NOMO-1 treated with DMSO at 0.1 percent for 48 hours (cell line): ENCODE measurements at regions not wholly inside any gene's neighbourhood (a gene's known extent, or its start where the extent isn't known, plus 50 kb on each side); places are given as distances from the start of the nearest gene placed in this dataset.

Source experiments
- DNase-seq: peaks from one replicate; lab custom pipeline; 2025; ENCODE audit not compliant: unreplicated experiment; lab: John Stamatoyannopoulos, UW

- DNase-seq = no peak
These were observed 435.3 kb upstream of the USP24 start for GRCh38 chr1:55650444-55650843.

GRCh38 chr1:55646181-55646580, 431.0 kb upstream of the USP24 start:
- DNase-seq = no peak

GRCh38 chr1:55645270-55645669, 430.1 kb upstream of the USP24 start:
- DNase-seq = no peak

- DNase-seq = no peak
These were observed 426.8 kb upstream of the USP24 start for GRCh38 chr1:55641947-55642346.

GRCh38 chr1:55640708-55641473, 425.7 kb upstream of the USP24 start:
- peak; percentile 91 for DNase-seq

GRCh38 chr1:55639526-55639925, 424.4 kb upstream of the USP24 start:
- no peak for DNase-seq

- no peak for DNase-seq
These were observed 423.9 kb upstream of the USP24 start for GRCh38 chr1:55639051-55639450.

- no peak for DNase-seq
These were observed 421.5 kb upstream of the USP24 start for GRCh38 chr1:55636696-55637095.

GRCh38 chr1:55635856-55636255, 420.7 kb upstream of the USP24 start:
- DNase-seq = no peak

GRCh38 chr1:55634516-55634915, 419.4 kb upstream of the USP24 start:
- DNase-seq = no peak

GRCh38 chr1:55632906-55633305, 417.7 kb upstream of the USP24 start:
- DNase-seq = no peak

- DNase-seq = peak; percentile 24
These were observed 416.9 kb upstream of the USP24 start for GRCh38 chr1:55632058-55632457.

- no peak for DNase-seq
These were observed 416.3 kb upstream of the USP24 start for GRCh38 chr1:55631509-55631908.

GRCh38 chr1:55626326-55626725, 411.2 kb upstream of the USP24 start:
- no peak for DNase-seq

- no peak for DNase-seq
These were observed 409.6 kb upstream of the USP24 start for GRCh38 chr1:55624766-55625165.

- DNase-seq = no peak
These were observed 408.1 kb upstream of the USP24 start for GRCh38 chr1:55623311-55623710.

GRCh38 chr1:55622074-55622473, 406.9 kb upstream of the USP24 start:
- DNase-seq = no peak

GRCh38 chr1:55618199-55618598, 403.0 kb upstream of the USP24 start:
- no peak for DNase-seq

GRCh38 chr1:55617288-55617982, 402.3 kb upstream of the USP24 start:
- DNase-seq = no peak

GRCh38 chr1:55612988-55613387, 397.8 kb upstream of the USP24 start:
- no peak for DNase-seq

GRCh38 chr1:55611123-55611522, 396.0 kb upstream of the USP24 start:
- DNase-seq = no peak

- no peak for DNase-seq
These were observed 395.0 kb upstream of the USP24 start for GRCh38 chr1:55610203-55610602.

- no peak for DNase-seq
These were observed 394.5 kb upstream of the USP24 start for GRCh38 chr1:55609630-55610029.
